HG02763 (cell line): ENCODE measurements at regions not wholly inside any gene's neighbourhood (a gene's known extent, or its start where the extent isn't known, plus 50 kb on each side); places are given as distances from the start of the nearest gene placed in this dataset.

Experiments used
- ATAC-seq: cut with Tn5 transposase; IDR thresholded peaks from one replicate; pipeline ENCODE4 v1.9.1; 2021; ENCODE audit warnings: mild to moderate bottlenecking, moderate library complexity; ENCODE audit not compliant: unreplicated experiment

GRCh38 chr12:25904442-25904841 lies 54.0 kb upstream of the RASSF8 start:
- ATAC-seq: no peak

DNA sequence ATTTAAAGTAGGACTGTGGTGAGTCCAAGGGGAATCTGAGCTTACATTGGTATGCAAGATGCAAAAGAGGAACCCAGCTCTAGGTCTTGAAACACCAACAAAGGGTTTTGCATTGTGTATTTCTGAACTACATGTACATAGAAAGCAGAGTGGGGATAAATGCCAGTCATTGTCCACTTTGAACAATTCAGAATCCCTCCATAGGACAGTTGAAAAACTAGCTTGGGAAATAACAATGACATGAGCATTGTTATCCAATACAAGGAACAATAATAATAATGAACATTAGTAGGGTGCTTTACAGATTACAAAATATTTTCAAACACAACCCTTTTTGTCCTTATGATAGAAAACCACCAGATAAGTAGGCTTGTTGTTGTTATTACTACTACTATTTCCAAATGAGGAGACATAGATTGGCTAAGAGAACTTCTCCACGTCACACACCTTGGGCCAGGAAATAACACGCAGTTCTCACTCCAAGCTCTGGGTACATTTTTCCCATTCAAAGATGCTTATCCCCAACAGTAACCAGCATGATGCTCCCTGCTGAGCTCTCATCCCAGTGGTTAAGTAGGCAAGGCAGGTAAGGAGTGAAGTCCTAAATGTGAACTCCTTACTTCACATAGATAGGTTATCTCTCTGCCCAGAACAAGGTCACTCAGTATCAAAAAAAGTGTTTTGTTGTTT lies 51.7 kb upstream of the RASSF8 start:
- no peak for ATAC-seq
